ENCODE measurements at regions not wholly inside any gene's neighbourhood (a gene's known extent, or its start where the extent isn't known, plus 50 kb on each side); places are given as distances from the start of the nearest gene placed in this dataset.
"Not testable (repeated sequence)": the region's sequence is repeated elsewhere in the genome, so short reads cannot be mapped to it uniquely, and the experiment has no call there.

- intact Hi-C loops (cut with DNase I): no loop called here
Measured at GRCh38 chr19:7400815-7401214, 52.1 kb downstream of the ARHGEF18 start.

GRCh38 chr19:7401694-7402093 lies 53.0 kb downstream of the ARHGEF18 start:
- intact Hi-C loops (cut with DNase I): no loop called here
- Histone ChIP-seq H3K27me3 (ENCODE audit: control insufficient read depth in 1 of 2, insufficient read depth in 2 of 2, low read length in 1 of 2) (no peaks in the 10 kb centered on the region), H3K4me3 (ENCODE audit: low read length in 2 of 2) (no peak overlapping the region), H3K9me3 (ENCODE audit: control insufficient read depth, low read length) (no peaks in the 10 kb centered on the region), H3K27ac (ENCODE audit: low read depth in 1 of 2, low read length in 2 of 2) (no peak overlapping the region), H3K4me1 (ENCODE audit: control insufficient read depth in 1 of 2, insufficient read depth in 2 of 2, low read length in 2 of 2) (no peaks in the 10 kb centered on the region), H3K36me3 (ENCODE audit: control insufficient read depth in 1 of 2, insufficient read depth in 2 of 2, low read length in 1 of 2) (no peaks in the 10 kb centered on the region)
- 97 to 98% methylated on average over 3 of the region's 3 CpGs for WGBS, 2 donors
- DNase-seq: no peak
- no peak for ATAC-seq (ENCODE audit: low FRiP score)

More at GRCh38 chr19:7400815-7401214, 52.1 kb downstream of the ARHGEF18 start:
- no peak overlapping the region for H3K27ac ChIP-seq (ENCODE audit: low read depth in 1 of 2, low read length in 2 of 2)
- H3K36me3 ChIP-seq (ENCODE audit: control insufficient read depth in 1 of 2, insufficient read depth in 2 of 2, low read length in 1 of 2): no peaks in the 10 kb centered on the region
- 89 to 93% methylated on average over 5 of the region's 5 CpGs for WGBS, 2 donors
- no peak for DNase-seq
- no peak for ATAC-seq (ENCODE audit: low FRiP score)
- no peaks in the 10 kb centered on the region for H3K4me1 ChIP-seq (ENCODE audit: control insufficient read depth in 1 of 2, insufficient read depth in 2 of 2, low read length in 2 of 2)
- H3K9me3 ChIP-seq (ENCODE audit: control insufficient read depth, low read length): no peaks in the 10 kb centered on the region
- H3K27me3 ChIP-seq (ENCODE audit: control insufficient read depth in 1 of 2, insufficient read depth in 2 of 2, low read length in 1 of 2): no peaks in the 10 kb centered on the region
- H3K4me3 ChIP-seq (ENCODE audit: low read length in 2 of 2): no peak overlapping the region

GRCh38 chr19:7405482-7405881 lies 56.7 kb downstream of the ARHGEF18 start:
- DNase-seq; H3K27me3 ChIP-seq (ENCODE audit: control insufficient read depth in 1 of 2, insufficient read depth in 2 of 2, low read length in 1 of 2); H3K36me3 ChIP-seq (ENCODE audit: control insufficient read depth in 1 of 2, insufficient read depth in 2 of 2, low read length in 1 of 2); H3K27ac ChIP-seq (ENCODE audit: low read depth in 1 of 2, low read length in 2 of 2); H3K4me1 ChIP-seq (ENCODE audit: control insufficient read depth in 1 of 2, insufficient read depth in 2 of 2, low read length in 2 of 2); intact Hi-C loops (cut with DNase I); H3K4me3 ChIP-seq (ENCODE audit: low read length in 2 of 2); ATAC-seq (ENCODE audit: low FRiP score); H3K9me3 ChIP-seq (ENCODE audit: control insufficient read depth, low read length): not testable (repeated sequence)
- 96% methylated on average over 5 of the region's 5 CpGs for WGBS, 2 donors

GRCh38 chr19:7408251-7408650 lies 59.5 kb downstream of the ARHGEF18 start:
- WGBS, 2 donors: 94 to 95% methylated on average over 5 of the region's 5 CpGs
- ATAC-seq (ENCODE audit: low FRiP score): no peak
- no peaks in the 10 kb centered on the region for H3K9me3 ChIP-seq (ENCODE audit: control insufficient read depth, low read length)
- intact Hi-C loops (cut with DNase I): no loop called here
- no peak overlapping the region for H3K27ac ChIP-seq (ENCODE audit: low read depth in 1 of 2, low read length in 2 of 2)
- no peak for DNase-seq
- H3K4me3 ChIP-seq (ENCODE audit: low read length in 2 of 2): no peak overlapping the region
- no peaks in the 10 kb centered on the region for H3K4me1 ChIP-seq (ENCODE audit: control insufficient read depth in 1 of 2, insufficient read depth in 2 of 2, low read length in 2 of 2)
- no peaks in the 10 kb centered on the region for H3K36me3 ChIP-seq (ENCODE audit: control insufficient read depth in 1 of 2, insufficient read depth in 2 of 2, low read length in 1 of 2)
- H3K27me3 ChIP-seq (ENCODE audit: control insufficient read depth in 1 of 2, insufficient read depth in 2 of 2, low read length in 1 of 2): no peaks in the 10 kb centered on the region

GRCh38 chr19:7410946-7411345 lies 62.2 kb downstream of the ARHGEF18 start:
- H3K36me3 ChIP-seq (ENCODE audit: control insufficient read depth in 1 of 2, insufficient read depth in 2 of 2, low read length in 1 of 2): no peaks in the 10 kb centered on the region
- H3K27ac ChIP-seq (ENCODE audit: low read depth in 1 of 2, low read length in 2 of 2): no peak overlapping the region
- no peaks in the 10 kb centered on the region for H3K9me3 ChIP-seq (ENCODE audit: control insufficient read depth, low read length)
- ATAC-seq (ENCODE audit: low FRiP score) (no peak), DNase-seq (no peak)
- H3K4me1 ChIP-seq (ENCODE audit: control insufficient read depth in 1 of 2, insufficient read depth in 2 of 2, low read length in 2 of 2): no peaks in the 10 kb centered on the region
- 100% methylated on average over 1 of the region's 1 CpG for WGBS, 2 donors
- intact Hi-C loops (cut with DNase I): no loop called here
- no peaks in the 10 kb centered on the region for H3K27me3 ChIP-seq (ENCODE audit: control insufficient read depth in 1 of 2, insufficient read depth in 2 of 2, low read length in 1 of 2)
- no peak overlapping the region for H3K4me3 ChIP-seq (ENCODE audit: low read length in 2 of 2)

- no peaks in the 10 kb centered on the region for H3K36me3 ChIP-seq (ENCODE audit: control insufficient read depth in 1 of 2, insufficient read depth in 2 of 2, low read length in 1 of 2)
- no peak for DNase-seq
- no peak for ATAC-seq (ENCODE audit: low FRiP score)
- H3K9me3 ChIP-seq (ENCODE audit: control insufficient read depth, low read length): no peaks in the 10 kb centered on the region
- intact Hi-C loops (cut with DNase I): no loop called here
- 77 to 79% methylated on average over 6 of the region's 6 CpGs for WGBS, 2 donors
- no peak overlapping the region for H3K4me3 ChIP-seq (ENCODE audit: low read length in 2 of 2)
- H3K27me3 ChIP-seq (ENCODE audit: control insufficient read depth in 1 of 2, insufficient read depth in 2 of 2, low read length in 1 of 2): no peaks in the 10 kb centered on the region
- H3K27ac ChIP-seq (ENCODE audit: low read depth in 1 of 2, low read length in 2 of 2): no peak overlapping the region
- H3K4me1 ChIP-seq (ENCODE audit: control insufficient read depth in 1 of 2, insufficient read depth in 2 of 2, low read length in 2 of 2): no peaks in the 10 kb centered on the region
Measured at GRCh38 chr19:7413629-7414028, 64.9 kb downstream of the ARHGEF18 start.

- intact Hi-C loops (cut with DNase I): no loop called here
- ATAC-seq (ENCODE audit: low FRiP score): no peak
- 66 to 67% methylated on average over 21 to 22 of the region's 22 CpGs for WGBS, 2 donors
- Histone ChIP-seq H3K4me3 (ENCODE audit: low read length in 2 of 2) (no peak overlapping the region), H3K36me3 (ENCODE audit: control insufficient read depth in 1 of 2, insufficient read depth in 2 of 2, low read length in 1 of 2) (no peaks in the 10 kb centered on the region), H3K9me3 (ENCODE audit: control insufficient read depth, low read length) (no peaks in the 10 kb centered on the region), H3K4me1 (ENCODE audit: control insufficient read depth in 1 of 2, insufficient read depth in 2 of 2, low read length in 2 of 2) (no peaks in the 10 kb centered on the region), H3K27ac (ENCODE audit: low read depth in 1 of 2, low read length in 2 of 2) (no peak overlapping the region), H3K27me3 (ENCODE audit: control insufficient read depth in 1 of 2, insufficient read depth in 2 of 2, low read length in 1 of 2) (no peaks in the 10 kb centered on the region)
- DNase-seq: peak in 1 of 2 donors; percentile 66
Measured at GRCh38 chr19:7415163-7415856, 66.6 kb downstream of the ARHGEF18 start.

- no peak for ATAC-seq (ENCODE audit: low FRiP score)
- no peak for DNase-seq
- Histone ChIP-seq H3K36me3 (ENCODE audit: control insufficient read depth in 1 of 2, insufficient read depth in 2 of 2, low read length in 1 of 2) (no peaks in the 10 kb centered on the region), H3K27ac (ENCODE audit: low read depth in 1 of 2, low read length in 2 of 2) (no peak overlapping the region), H3K4me3 (ENCODE audit: low read length in 2 of 2) (no peak overlapping the region), H3K27me3 (ENCODE audit: control insufficient read depth in 1 of 2, insufficient read depth in 2 of 2, low read length in 1 of 2) (no peaks in the 10 kb centered on the region), H3K4me1 (ENCODE audit: control insufficient read depth in 1 of 2, insufficient read depth in 2 of 2, low read length in 2 of 2) (no peaks in the 10 kb centered on the region), H3K9me3 (ENCODE audit: control insufficient read depth, low read length) (no peaks in the 10 kb centered on the region)
- intact Hi-C loops (cut with DNase I): no loop called here
- WGBS, 2 donors: 90 to 93% methylated on average over 11 of the region's 11 CpGs
Measured at GRCh38 chr19:7415857-7416371, 67.2 kb downstream of the ARHGEF18 start.

- no peaks in the 10 kb centered on the region for H3K9me3 ChIP-seq (ENCODE audit: control insufficient read depth, low read length)
- intact Hi-C loops (cut with DNase I): no loop called here
- H3K4me1 ChIP-seq (ENCODE audit: control insufficient read depth in 1 of 2, insufficient read depth in 2 of 2, low read length in 2 of 2): no peaks in the 10 kb centered on the region
- H3K4me3 ChIP-seq (ENCODE audit: low read length in 2 of 2): no peak overlapping the region
- H3K27me3 ChIP-seq (ENCODE audit: control insufficient read depth in 1 of 2, insufficient read depth in 2 of 2, low read length in 1 of 2): no peaks in the 10 kb centered on the region
- WGBS, 2 donors: 71 to 75% methylated on average over 9 of the region's 9 CpGs
- no peak for DNase-seq
- no peaks in the 10 kb centered on the region for H3K36me3 ChIP-seq (ENCODE audit: control insufficient read depth in 1 of 2, insufficient read depth in 2 of 2, low read length in 1 of 2)
- ATAC-seq (ENCODE audit: low FRiP score): no peak
- no peak overlapping the region for H3K27ac ChIP-seq (ENCODE audit: low read depth in 1 of 2, low read length in 2 of 2)
Measured at GRCh38 chr19:7417671-7418324, 69.1 kb downstream of the ARHGEF18 start.

All from aorta (tissue), 5 donors.